Activated CD4-positive, alpha-beta T cell treated with anti-CD3 and anti-CD28 coated beads, Interleukin-2, amount 50 U/mL, for 1 hour (primary cell): ENCODE measurements at regions not wholly inside any gene's neighbourhood (a gene's known extent, or its start where the extent isn't known, plus 50 kb on each side); places are given as distances from the start of the nearest gene placed in this dataset.
"Not testable (repeated sequence)": the region's sequence is repeated elsewhere in the genome, so short reads cannot be mapped to it uniquely, and the experiment has no call there.

Experiments
- DNase-seq: peaks from one replicate; pipeline ENCODE4 v3.0.0-alpha.2; 2020

GRCh38 chr4:67412153-67412712 lies 133.1 kb downstream of the CENPC start:
- DNase-seq = not testable (repeated sequence)

- no peak for DNase-seq
Measured at GRCh38 chr4:67403342-67403741, 142.0 kb downstream of the CENPC start.

GRCh38 chr4:67401902-67402301 lies 143.4 kb downstream of the CENPC start:
- DNase-seq = no peak

- no peak for DNase-seq
Measured at GRCh38 chr4:67397931-67398330, 147.4 kb downstream of the CENPC start.

GRCh38 chr4:67397031-67397430 lies 148.3 kb downstream of the CENPC start:
- no peak for DNase-seq

GRCh38 chr4:67396008-67396407 lies 149.3 kb downstream of the CENPC start:
- DNase-seq = no peak

- DNase-seq = no peak
Measured at GRCh38 chr4:67394879-67395278, 150.4 kb downstream of the CENPC start.

GRCh38 chr4:67393699-67394281 lies 151.5 kb downstream of the CENPC start:
- DNase-seq = no peak

GRCh38 chr4:67393007-67393406 lies 152.3 kb downstream of the CENPC start:
- DNase-seq = no peak

GRCh38 chr4:67381406-67381804 lies 163.9 kb downstream of the CENPC start:
- not testable (repeated sequence) for DNase-seq

- DNase-seq = not testable (repeated sequence)
Measured at GRCh38 chr4:67380702-67381405, 164.4 kb downstream of the CENPC start.

GRCh38 chr4:67380154-67380553 lies 165.1 kb downstream of the CENPC start:
- DNase-seq = no peak

- DNase-seq = no peak
Measured at GRCh38 chr4:67375291-67375690, 170.0 kb downstream of the CENPC start.

- no peak for DNase-seq
Measured at GRCh38 chr4:67371615-67372014, 173.7 kb downstream of the CENPC start.

- no peak for DNase-seq
Measured at GRCh38 chr4:67366311-67366861, 178.9 kb downstream of the CENPC start.

- DNase-seq = no peak
Measured at GRCh38 chr4:67365661-67366245, 179.6 kb downstream of the CENPC start.

GRCh38 chr4:67355806-67356205 lies 189.5 kb downstream of the CENPC start:
- DNase-seq = no peak

- no peak for DNase-seq
Measured at GRCh38 chr4:67346654-67347053, 198.6 kb downstream of the CENPC start.

- no peak for DNase-seq
Measured at GRCh38 chr4:67344594-67345380, 200.5 kb downstream of the CENPC start.

- DNase-seq = no peak
Measured at GRCh38 chr4:67343199-67343598, 202.1 kb downstream of the CENPC start.

- DNase-seq = no peak
Measured at GRCh38 chr4:67342291-67342690, 203.0 kb downstream of the CENPC start.

- DNase-seq = no peak
Measured at GRCh38 chr4:67333664-67334063, 211.6 kb downstream of the CENPC start.

GRCh38 chr4:67332627-67333026 lies 212.7 kb downstream of the CENPC start:
- DNase-seq = no peak
